Suprapubic skin (tissue), 3 donors: ENCODE measurements at regions not wholly inside any gene's neighbourhood (a gene's known extent, or its start where the extent isn't known, plus 50 kb on each side); places are given as distances from the start of the nearest gene placed in this dataset.

Source experiments
- POLR2A ChIP-seq, 2 donors: fragments of 450-650 bp; IDR thresholded peaks; one replicate each; pipeline ENCODE4 v1.6.1; 2017; ENCODE audit warnings: antibody characterized with exemption in 2 of 2, mild to moderate bottlenecking in 2 of 2, moderate library complexity in 2 of 2
- TF ChIP-seq, protein P1 (sequence below), 2 donors: fragments of 200-600 bp in 1 of 2; fragments of 450-650 bp in 1 of 2; sonication (generic) in 1 of 2; IDR thresholded peaks; one replicate each; pipeline ENCODE4 v1.5.1; 2016 to 2019; ENCODE audit warnings: antibody characterized with exemption in 2 of 2, mild to moderate bottlenecking in 1 of 2, moderate library complexity in 1 of 2

DNA sequence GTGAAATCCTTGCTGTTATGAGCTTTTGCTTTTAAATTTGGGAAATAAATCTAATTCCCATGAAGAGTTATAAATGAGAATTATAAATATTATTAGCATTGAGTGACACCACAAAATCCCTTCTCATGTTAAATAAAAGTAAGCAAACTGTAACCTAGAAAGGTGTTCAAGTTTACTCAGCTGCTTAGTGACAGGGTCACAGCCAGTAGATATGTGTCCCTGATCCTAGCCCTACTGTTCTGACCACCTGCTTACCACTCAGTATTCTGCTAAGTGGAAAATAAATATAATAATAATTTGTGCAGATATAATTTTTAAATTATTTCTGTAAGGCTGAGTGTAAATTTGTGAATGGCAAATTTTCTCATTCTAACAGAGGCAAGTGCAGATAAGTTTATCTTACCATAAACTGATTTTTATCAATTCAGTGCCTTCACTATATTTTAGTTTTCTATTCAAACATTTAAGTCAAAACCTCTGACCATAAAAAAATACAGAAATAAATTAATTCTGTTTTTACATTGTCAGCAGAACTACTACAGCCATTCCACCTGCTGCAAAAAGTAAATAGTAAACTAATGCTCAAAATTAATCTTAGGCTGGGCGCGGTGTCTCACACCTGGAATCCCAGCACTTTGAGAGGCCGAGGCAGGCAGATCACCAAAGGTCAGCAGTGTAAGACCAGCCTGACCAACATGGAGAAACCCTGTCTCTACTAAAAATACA lies 118.2 kb downstream of the TENT5A start:
- no peak for TF ChIP-seq POLR2A (IDR thresholded peaks at IDR 0.05)
- TF ChIP-seq, protein P1, sequence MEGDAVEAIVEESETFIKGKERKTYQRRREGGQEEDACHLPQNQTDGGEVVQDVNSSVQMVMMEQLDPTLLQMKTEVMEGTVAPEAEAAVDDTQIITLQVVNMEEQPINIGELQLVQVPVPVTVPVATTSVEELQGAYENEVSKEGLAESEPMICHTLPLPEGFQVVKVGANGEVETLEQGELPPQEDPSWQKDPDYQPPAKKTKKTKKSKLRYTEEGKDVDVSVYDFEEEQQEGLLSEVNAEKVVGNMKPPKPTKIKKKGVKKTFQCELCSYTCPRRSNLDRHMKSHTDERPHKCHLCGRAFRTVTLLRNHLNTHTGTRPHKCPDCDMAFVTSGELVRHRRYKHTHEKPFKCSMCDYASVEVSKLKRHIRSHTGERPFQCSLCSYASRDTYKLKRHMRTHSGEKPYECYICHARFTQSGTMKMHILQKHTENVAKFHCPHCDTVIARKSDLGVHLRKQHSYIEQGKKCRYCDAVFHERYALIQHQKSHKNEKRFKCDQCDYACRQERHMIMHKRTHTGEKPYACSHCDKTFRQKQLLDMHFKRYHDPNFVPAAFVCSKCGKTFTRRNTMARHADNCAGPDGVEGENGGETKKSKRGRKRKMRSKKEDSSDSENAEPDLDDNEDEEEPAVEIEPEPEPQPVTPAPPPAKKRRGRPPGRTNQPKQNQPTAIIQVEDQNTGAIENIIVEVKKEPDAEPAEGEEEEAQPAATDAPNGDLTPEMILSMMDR (IDR thresholded peaks at IDR 0.05) = no peak
